ENCODE measurements at regions not wholly inside any gene's neighbourhood (a gene's known extent, or its start where the extent isn't known, plus 50 kb on each side); places are given as distances from the start of the nearest gene placed in this dataset.

- Histone ChIP-seq H3K36me3 (replicated peaks in 1 of 2; ENCODE audit: insufficient read depth in 1 of 2, low read depth in 2 of 2) (no peaks in the 10 kb centered on the region), H3K4me3 (no peak overlapping the region), H3K9me3 (no peaks in the 10 kb centered on the region), H3K27me3 (no peaks in the 10 kb centered on the region), H3K4me1 (no peaks in the 10 kb centered on the region), H3K27ac (no peak overlapping the region)
- DNase-seq (no peak), ATAC-seq (no peak)
- intact Hi-C loops (cut with DNase I): no loop called here
- TF ChIP-seq CTCF (IDR thresholded peaks at IDR 0.05): no peak
- no peak for TF ChIP-seq POLR2A (IDR thresholded peaks at IDR 0.05)
- 38 to 52% methylated on average over 2 of the region's 2 CpGs for WGBS, 2 donors
Observed at GRCh38 chr15:81765816-81766215, 280.0 kb downstream of the MEX3B start.

GRCh38 chr15:81763304-81763703 is 282.5 kb downstream of the MEX3B start:
- H3K9me3 ChIP-seq: no peaks in the 10 kb centered on the region
- no peaks in the 10 kb centered on the region for H3K4me1 ChIP-seq
- TF ChIP-seq CTCF (IDR thresholded peaks at IDR 0.05): no peak
- no peak for TF ChIP-seq POLR2A (IDR thresholded peaks at IDR 0.05)
- no peak overlapping the region for H3K27ac ChIP-seq
- 56 to 57% methylated on average over 1 of the region's 1 CpG for WGBS, 2 donors
- intact Hi-C loops (cut with DNase I): no loop called here
- H3K36me3 ChIP-seq (replicated peaks in 1 of 2; ENCODE audit: insufficient read depth in 1 of 2, low read depth in 2 of 2): no peaks in the 10 kb centered on the region
- H3K4me3 ChIP-seq: no peak overlapping the region
- H3K27me3 ChIP-seq: no peaks in the 10 kb centered on the region
- DNase-seq (no peak), ATAC-seq (no peak)

- Histone ChIP-seq H3K27me3 (no peaks in the 10 kb centered on the region), H3K4me3 (no peak overlapping the region), H3K36me3 (replicated peaks in 1 of 2; ENCODE audit: insufficient read depth in 1 of 2, low read depth in 2 of 2) (no peaks in the 10 kb centered on the region), H3K9me3 (no peaks in the 10 kb centered on the region), H3K27ac (no peak overlapping the region), H3K4me1 (no peaks in the 10 kb centered on the region)
- whole genome bisulfite sequencing, 2 donors: 83 to 88% methylated on average over 8 of the region's 8 CpGs
- intact Hi-C loops (cut with DNase I): no loop called here
- DNase-seq: no peak
- TF ChIP-seq CTCF (IDR thresholded peaks at IDR 0.05): no peak
- TF ChIP-seq POLR2A (IDR thresholded peaks at IDR 0.05): no peak
- ATAC-seq: peak; percentile 12
Observed at GRCh38 chr15:81760686-81761085, 285.1 kb downstream of the MEX3B start.

- H3K36me3 ChIP-seq (replicated peaks in 1 of 2; ENCODE audit: insufficient read depth in 1 of 2, low read depth in 2 of 2): no peaks in the 10 kb centered on the region
- no peaks in the 10 kb centered on the region for H3K4me1 ChIP-seq
- no peaks in the 10 kb centered on the region for H3K9me3 ChIP-seq
- intact Hi-C loops (cut with DNase I): no loop called here
- H3K4me3 ChIP-seq: no peak overlapping the region
- no peaks in the 10 kb centered on the region for H3K27me3 ChIP-seq
- ATAC-seq (no peak), DNase-seq (no peak)
- TF ChIP-seq POLR2A (IDR thresholded peaks at IDR 0.05): no peak
- TF ChIP-seq CTCF (IDR thresholded peaks at IDR 0.05): no peak
- H3K27ac ChIP-seq: no peak overlapping the region
- 41 to 46% methylated on average over 2 of the region's 2 CpGs for WGBS, 2 donors
Observed at GRCh38 chr15:81758818-81759284, 287.0 kb downstream of the MEX3B start.

- intact Hi-C loops (cut with DNase I): no loop called here
- Histone ChIP-seq H3K27ac (no peak overlapping the region), H3K4me1 (no peaks in the 10 kb centered on the region), H3K9me3 (no peaks in the 10 kb centered on the region), H3K4me3 (no peak overlapping the region), H3K27me3 (no peaks in the 10 kb centered on the region), H3K36me3 (replicated peaks in 1 of 2; ENCODE audit: insufficient read depth in 1 of 2, low read depth in 2 of 2) (no peaks in the 10 kb centered on the region)
- TF ChIP-seq POLR2A (IDR thresholded peaks at IDR 0.05) (no peak), CTCF (IDR thresholded peaks at IDR 0.05) (no peak)
- DNase-seq (no peak), ATAC-seq (no peak)
- 52 to 68% methylated on average over 4 of the region's 4 CpGs for WGBS, 2 donors
Observed at GRCh38 chr15:81755626-81756025, 290.2 kb downstream of the MEX3B start.
